GM19023 (cell line): ENCODE measurements at regions not wholly inside any gene's neighbourhood (a gene's known extent, or its start where the extent isn't known, plus 50 kb on each side); places are given as distances from the start of the nearest gene placed in this dataset.

ENCODE experiments used
- ATAC-seq: cut with Tn5 transposase; IDR thresholded peaks from one replicate; pipeline ENCODE4 v1.9.1; 2021; ENCODE audit warnings: mild to moderate bottlenecking, moderate library complexity; ENCODE audit not compliant: unreplicated experiment

DNA sequence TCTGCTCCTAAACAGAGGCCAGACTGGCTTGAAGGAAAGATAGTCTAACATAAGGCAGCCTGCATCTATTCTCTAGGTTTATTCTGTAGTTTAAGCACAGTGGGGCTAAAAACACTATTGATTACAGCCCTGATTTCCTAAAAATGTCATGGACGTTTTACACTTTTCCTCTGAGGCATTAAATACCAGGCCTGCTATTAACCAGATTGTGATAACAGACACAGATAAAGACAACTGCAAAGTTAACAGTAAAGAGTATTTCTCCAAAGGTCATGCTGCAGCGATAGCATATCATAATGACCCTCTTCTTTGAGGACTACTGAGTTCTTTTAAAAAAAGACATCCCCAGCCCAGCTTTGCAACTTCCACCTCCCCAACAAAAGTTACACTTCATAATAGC is 59.6 kb upstream of the MON1B start:
- ATAC-seq: no peak

DNA sequence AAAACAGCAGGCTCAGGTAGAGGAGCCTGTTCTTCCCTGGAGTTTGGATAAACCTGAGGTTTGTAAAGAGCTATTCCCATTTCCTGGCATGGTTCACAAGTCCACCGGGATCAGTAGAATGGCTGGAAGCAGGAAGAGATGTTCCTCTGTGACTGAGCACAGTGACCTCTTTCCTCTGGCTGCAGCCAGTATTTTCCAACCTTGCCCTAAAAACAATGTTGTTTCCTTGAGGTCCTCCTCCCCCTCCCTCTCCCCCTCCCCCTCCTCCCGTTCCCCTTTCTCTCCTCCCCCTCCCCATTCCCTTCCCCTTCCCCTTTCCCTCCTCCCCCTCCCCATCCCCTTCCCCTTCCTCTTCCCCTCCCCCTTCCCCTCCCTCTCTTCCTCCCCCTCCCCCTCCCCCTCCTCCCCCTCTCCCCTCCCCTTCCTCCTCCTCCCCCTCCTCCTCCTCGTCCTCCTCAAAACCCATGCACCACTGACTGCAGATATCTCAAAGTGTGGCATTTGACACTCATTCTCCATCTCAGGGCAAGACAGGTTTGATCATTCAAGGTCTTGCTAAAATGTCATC is 58.9 kb upstream of the MON1B start:
- no peak for ATAC-seq

DNA sequence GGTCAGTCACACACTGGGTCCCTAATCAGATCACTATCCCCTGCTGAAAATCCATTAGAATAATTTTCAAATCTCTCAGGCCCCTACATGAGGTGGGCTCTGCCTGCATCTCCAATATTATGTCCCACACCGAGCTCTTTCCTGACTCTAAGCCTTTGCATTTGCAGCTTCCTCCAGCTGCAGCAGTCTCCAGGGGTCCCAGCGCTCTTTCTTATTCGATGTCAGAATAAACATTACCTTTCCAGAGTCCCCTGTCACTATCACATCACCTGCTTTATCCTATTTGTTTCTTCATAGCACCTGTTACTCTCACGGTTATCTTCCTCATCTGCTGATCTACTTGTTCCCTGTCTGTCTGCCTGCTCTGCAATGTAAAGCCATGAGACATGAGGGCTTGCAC is 57.3 kb upstream of the MON1B start:
- no peak for ATAC-seq

DNA sequence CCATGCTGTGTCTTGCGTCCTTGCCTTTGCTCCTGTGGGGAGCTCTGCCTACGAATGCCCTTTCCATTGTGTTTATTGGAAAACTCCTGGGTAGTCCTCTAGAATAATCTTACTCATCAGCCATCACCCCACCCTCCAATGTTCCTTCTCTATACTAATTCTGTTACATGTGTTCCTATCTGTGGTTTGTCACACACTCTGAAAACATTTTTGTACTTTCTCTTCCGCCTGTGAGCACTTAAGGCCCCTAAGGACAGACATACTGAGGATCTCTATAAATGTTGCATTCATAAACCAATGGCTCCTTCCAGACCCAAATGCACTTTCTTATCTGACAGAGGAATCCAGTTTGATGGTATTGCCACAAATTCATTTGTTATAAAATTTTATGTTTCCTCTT is 53.9 kb upstream of the MON1B start:
- ATAC-seq: no peak
